GM12878 (cell line): ENCODE measurements at regions not wholly inside any gene's neighbourhood (a gene's known extent, or its start where the extent isn't known, plus 50 kb on each side); places are given as distances from the start of the nearest gene placed in this dataset.

Source experiments
- ATF7 ChIP-seq: fragments of 450-650 bp; IDR thresholded peaks from 2 replicates; pipeline ENCODE4 v1.6.1; 2016; ENCODE audit warnings: low read depth, mild to moderate bottlenecking
- GABPA ChIP-seq: IDR thresholded peaks from 2 replicates; pipeline ENCODE4 v1.6.1; 2014; ENCODE audit warnings: antibody characterized with exemption, low read depth, mild to moderate bottlenecking, inconsistent platforms
- NFIC ChIP-seq: IDR thresholded peaks from 2 replicates; pipeline ENCODE4 v1.6.1; 2012; ENCODE audit warnings: low read depth, mild to moderate bottlenecking, inconsistent platforms, low read length, moderate library complexity
- PML ChIP-seq: IDR thresholded peaks from 2 replicates; pipeline ENCODE4 v1.6.1; 2012; ENCODE audit warnings: low read length, inconsistent platforms
- ZBED1 ChIP-seq: IDR thresholded peaks from 2 replicates; pipeline ENCODE4 v1.6.1; 2016; ENCODE audit warnings: borderline replicate concordance
- TF ChIP-seq, protein P1 (sequence below), 3 experiments: IDR thresholded peaks in 2 of 3; conservative IDR thresholded peaks in 1 of 3; 2 replicates each; pipeline ENCODE4 v1.5.1; 2011; ENCODE audit warnings: low read depth in 3 of 3, low read length in 3 of 3, mild to moderate bottlenecking in 3 of 3, control low read depth in 2 of 3, moderate library complexity in 2 of 3, inconsistent platforms in 1 of 3, mixed read lengths in 1 of 3; ENCODE audit not compliant: control insufficient read depth in 2 of 3, insufficient read depth in 1 of 3; ENCODE audit errors: extremely low read depth in 1 of 3
- TF ChIP-seq, protein P2 (sequence below): IDR thresholded peaks from 2 replicates; pipeline ENCODE4 v1.6.1; 2012; ENCODE audit warnings: low read depth, low read length, improper control_type of control experiment

DNA sequence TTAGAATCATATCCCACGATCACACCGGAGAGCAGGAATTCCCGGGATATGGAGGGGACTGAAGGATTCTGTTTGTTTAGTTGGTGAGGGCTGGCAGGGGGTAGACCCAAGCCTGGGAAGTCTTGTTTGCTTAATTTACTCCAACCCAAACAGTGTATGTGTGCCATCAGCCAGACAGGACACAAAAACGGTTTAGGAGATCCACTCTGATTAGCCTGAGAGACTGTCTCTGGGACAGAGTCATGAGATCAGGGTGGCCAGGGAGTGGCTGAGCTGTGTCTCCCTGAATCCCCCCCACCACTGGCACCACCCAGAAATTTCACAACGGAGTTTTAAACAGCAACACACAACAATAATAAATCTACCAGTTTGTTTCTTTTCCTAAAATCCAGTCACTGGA lies 127.0 kb downstream of the RBFOX3 start:
- no peak for TF ChIP-seq NFIC
- TF ChIP-seq PML: no peak
- TF ChIP-seq ATF7: no peak
- TF ChIP-seq GABPA: no peak
- TF ChIP-seq ZBED1: no peak
- TF ChIP-seq, protein P1, sequence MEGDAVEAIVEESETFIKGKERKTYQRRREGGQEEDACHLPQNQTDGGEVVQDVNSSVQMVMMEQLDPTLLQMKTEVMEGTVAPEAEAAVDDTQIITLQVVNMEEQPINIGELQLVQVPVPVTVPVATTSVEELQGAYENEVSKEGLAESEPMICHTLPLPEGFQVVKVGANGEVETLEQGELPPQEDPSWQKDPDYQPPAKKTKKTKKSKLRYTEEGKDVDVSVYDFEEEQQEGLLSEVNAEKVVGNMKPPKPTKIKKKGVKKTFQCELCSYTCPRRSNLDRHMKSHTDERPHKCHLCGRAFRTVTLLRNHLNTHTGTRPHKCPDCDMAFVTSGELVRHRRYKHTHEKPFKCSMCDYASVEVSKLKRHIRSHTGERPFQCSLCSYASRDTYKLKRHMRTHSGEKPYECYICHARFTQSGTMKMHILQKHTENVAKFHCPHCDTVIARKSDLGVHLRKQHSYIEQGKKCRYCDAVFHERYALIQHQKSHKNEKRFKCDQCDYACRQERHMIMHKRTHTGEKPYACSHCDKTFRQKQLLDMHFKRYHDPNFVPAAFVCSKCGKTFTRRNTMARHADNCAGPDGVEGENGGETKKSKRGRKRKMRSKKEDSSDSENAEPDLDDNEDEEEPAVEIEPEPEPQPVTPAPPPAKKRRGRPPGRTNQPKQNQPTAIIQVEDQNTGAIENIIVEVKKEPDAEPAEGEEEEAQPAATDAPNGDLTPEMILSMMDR (IDR thresholded peaks at IDR 0.05 in 2 of 3, conservative IDR thresholded peaks at IDR 0.05 in 1 of 3; ENCODE audit: control insufficient read depth in 2 of 3, extremely low read depth in 1 of 3, insufficient read depth in 1 of 3, low read depth in 3 of 3, low read length in 3 of 3): no peak
- TF ChIP-seq, protein P2, sequence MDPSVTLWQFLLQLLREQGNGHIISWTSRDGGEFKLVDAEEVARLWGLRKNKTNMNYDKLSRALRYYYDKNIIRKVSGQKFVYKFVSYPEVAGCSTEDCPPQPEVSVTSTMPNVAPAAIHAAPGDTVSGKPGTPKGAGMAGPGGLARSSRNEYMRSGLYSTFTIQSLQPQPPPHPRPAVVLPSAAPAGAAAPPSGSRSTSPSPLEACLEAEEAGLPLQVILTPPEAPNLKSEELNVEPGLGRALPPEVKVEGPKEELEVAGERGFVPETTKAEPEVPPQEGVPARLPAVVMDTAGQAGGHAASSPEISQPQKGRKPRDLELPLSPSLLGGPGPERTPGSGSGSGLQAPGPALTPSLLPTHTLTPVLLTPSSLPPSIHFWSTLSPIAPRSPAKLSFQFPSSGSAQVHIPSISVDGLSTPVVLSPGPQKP: no peak
